ENCODE measurements at regions not wholly inside any gene's neighbourhood (a gene's known extent, or its start where the extent isn't known, plus 50 kb on each side); places are given as distances from the start of the nearest gene placed in this dataset.

GRCh38 chr6:139549561-139550070 lies 175.2 kb upstream of the CITED2 start:
- no peak overlapping the region for H3K27ac ChIP-seq (ENCODE audit: low read depth, low read length)
- H3K23ac ChIP-seq (ENCODE audit: low read length): no peak overlapping the region
- no peaks in the 10 kb centered on the region for H3K79me1 ChIP-seq (ENCODE audit: low read length)
- H3K9ac ChIP-seq (ENCODE audit: low read length): no peak overlapping the region
- no peak overlapping the region for H3K56ac ChIP-seq (ENCODE audit: low read length)
- no peaks in the 10 kb centered on the region for H3K27me3 ChIP-seq (ENCODE audit: insufficient read depth, low read length, poor library complexity)
- no peak overlapping the region for H2BK15ac ChIP-seq (replicated peaks; ENCODE audit: low read depth)
- H3K4me1 ChIP-seq (ENCODE audit: control insufficient read depth, low read depth, low read length): no peaks in the 10 kb centered on the region
- H3K79me2 ChIP-seq (ENCODE audit: control insufficient read depth, insufficient read depth, low read length): no peaks in the 10 kb centered on the region
- H2BK120ac ChIP-seq (ENCODE audit: low read depth, low read length): no peak overlapping the region
- H2AK5ac ChIP-seq (ENCODE audit: low read length): no peak overlapping the region
- no peaks in the 10 kb centered on the region for H3K36me3 ChIP-seq (ENCODE audit: control insufficient read depth, insufficient read depth, low read length)
- H3K4me2 ChIP-seq (ENCODE audit: low read length): no peak overlapping the region
- H3K4ac ChIP-seq (ENCODE audit: low read depth, low read length): no peak overlapping the region
- DNase-seq: no peak
- no peak overlapping the region for H2BK5ac ChIP-seq (ENCODE audit: low read length)
- H4K8ac ChIP-seq (ENCODE audit: low read depth, low read length): no peak overlapping the region
- no peak overlapping the region for H3K4me3 ChIP-seq (ENCODE audit: low read length)
- no peak overlapping the region for H3K18ac ChIP-seq (ENCODE audit: low read length)
- no peak overlapping the region for H4K5ac ChIP-seq (ENCODE audit: low read length)
- no CpG with 5 or more reads among the region's 5 CpGs for WGBS (ENCODE audit: extremely low coverage, insufficient coverage, low lambda C conversion rate)

- H4K8ac ChIP-seq (ENCODE audit: low read depth, low read length): no peak overlapping the region
- H3K18ac ChIP-seq (ENCODE audit: low read length): no peak overlapping the region
- H4K5ac ChIP-seq (ENCODE audit: low read length): no peak overlapping the region
- no peak overlapping the region for H3K23ac ChIP-seq (ENCODE audit: low read length)
- no peak overlapping the region for H3K27ac ChIP-seq (ENCODE audit: low read depth, low read length)
- no peak overlapping the region for H3K9ac ChIP-seq (ENCODE audit: low read length)
- H3K4ac ChIP-seq (ENCODE audit: low read depth, low read length): no peak overlapping the region
- no peak overlapping the region for H3K56ac ChIP-seq (ENCODE audit: low read length)
- no peak overlapping the region for H2BK120ac ChIP-seq (ENCODE audit: low read depth, low read length)
- no peaks in the 10 kb centered on the region for H3K79me2 ChIP-seq (ENCODE audit: control insufficient read depth, insufficient read depth, low read length)
- DNase-seq: no peak
- H3K4me1 ChIP-seq (ENCODE audit: control insufficient read depth, low read depth, low read length): no peaks in the 10 kb centered on the region
- H3K4me3 ChIP-seq (ENCODE audit: low read length): no peak overlapping the region
- H2AK5ac ChIP-seq (ENCODE audit: low read length): no peak overlapping the region
- no peak overlapping the region for H2BK15ac ChIP-seq (replicated peaks; ENCODE audit: low read depth)
- H2BK5ac ChIP-seq (ENCODE audit: low read length): no peak overlapping the region
- no peaks in the 10 kb centered on the region for H3K79me1 ChIP-seq (ENCODE audit: low read length)
- no peaks in the 10 kb centered on the region for H3K36me3 ChIP-seq (ENCODE audit: control insufficient read depth, insufficient read depth, low read length)
- no peaks in the 10 kb centered on the region for H3K27me3 ChIP-seq (ENCODE audit: insufficient read depth, low read length, poor library complexity)
- H3K4me2 ChIP-seq (ENCODE audit: low read length): no peak overlapping the region
These were observed 173.4 kb upstream of the CITED2 start for GRCh38 chr6:139547804-139548203.

- no peak for DNase-seq
- Histone ChIP-seq H3K4ac (ENCODE audit: low read depth, low read length) (no peak overlapping the region), H3K4me1 (ENCODE audit: control insufficient read depth, low read depth, low read length) (no peaks in the 10 kb centered on the region), H3K4me2 (ENCODE audit: low read length) (no peak overlapping the region), H2BK15ac (replicated peaks; ENCODE audit: low read depth) (peak overlapping the region; percentile 36), H3K23ac (ENCODE audit: low read length) (no peak overlapping the region), H4K8ac (ENCODE audit: low read depth, low read length) (no peak overlapping the region), H3K27ac (ENCODE audit: low read depth, low read length) (no peak overlapping the region), H3K56ac (ENCODE audit: low read length) (no peak overlapping the region), H2BK120ac (ENCODE audit: low read depth, low read length) (no peak overlapping the region), H3K79me1 (ENCODE audit: low read length) (no peaks in the 10 kb centered on the region), H3K36me3 (ENCODE audit: control insufficient read depth, insufficient read depth, low read length) (no peaks in the 10 kb centered on the region), H2AK5ac (ENCODE audit: low read length) (no peak overlapping the region), H3K27me3 (ENCODE audit: insufficient read depth, low read length, poor library complexity) (no peaks in the 10 kb centered on the region), H3K18ac (ENCODE audit: low read length) (no peak overlapping the region), H3K9ac (ENCODE audit: low read length) (no peak overlapping the region), H4K5ac (ENCODE audit: low read length) (no peak overlapping the region), H2BK5ac (ENCODE audit: low read length) (no peak overlapping the region), H3K79me2 (ENCODE audit: control insufficient read depth, insufficient read depth, low read length) (no peaks in the 10 kb centered on the region), H3K4me3 (ENCODE audit: low read length) (no peak overlapping the region)
- WGBS (ENCODE audit: extremely low coverage, insufficient coverage, low lambda C conversion rate): no CpG with 5 or more reads among the region's 4 CpGs
These were observed 172.8 kb upstream of the CITED2 start for GRCh38 chr6:139547122-139547776.

GRCh38 chr6:139546106-139546472 lies 171.6 kb upstream of the CITED2 start:
- Histone ChIP-seq H3K27ac (ENCODE audit: low read depth, low read length) (no peak overlapping the region), H3K4me2 (ENCODE audit: low read length) (no peak overlapping the region), H3K4ac (ENCODE audit: low read depth, low read length) (no peak overlapping the region), H3K79me2 (ENCODE audit: control insufficient read depth, insufficient read depth, low read length) (no peaks in the 10 kb centered on the region), H3K56ac (ENCODE audit: low read length) (no peak overlapping the region), H3K4me1 (ENCODE audit: control insufficient read depth, low read depth, low read length) (no peaks in the 10 kb centered on the region), H3K27me3 (ENCODE audit: insufficient read depth, low read length, poor library complexity) (no peaks in the 10 kb centered on the region), H2AK5ac (ENCODE audit: low read length) (no peak overlapping the region), H4K8ac (ENCODE audit: low read depth, low read length) (no peak overlapping the region), H2BK5ac (ENCODE audit: low read length) (no peak overlapping the region), H3K79me1 (ENCODE audit: low read length) (no peaks in the 10 kb centered on the region), H3K18ac (ENCODE audit: low read length) (no peak overlapping the region), H4K5ac (ENCODE audit: low read length) (no peak overlapping the region), H3K23ac (ENCODE audit: low read length) (no peak overlapping the region), H3K9ac (ENCODE audit: low read length) (no peak overlapping the region), H2BK15ac (replicated peaks; ENCODE audit: low read depth) (no peak overlapping the region), H2BK120ac (ENCODE audit: low read depth, low read length) (no peak overlapping the region), H3K36me3 (ENCODE audit: control insufficient read depth, insufficient read depth, low read length) (no peaks in the 10 kb centered on the region), H3K4me3 (ENCODE audit: low read length) (no peak overlapping the region)
- no CpG with 5 or more reads among the region's 2 CpGs for WGBS (ENCODE audit: extremely low coverage, insufficient coverage, low lambda C conversion rate)
- DNase-seq: no peak

- no peaks in the 10 kb centered on the region for H3K4me1 ChIP-seq (ENCODE audit: control insufficient read depth, low read depth, low read length)
- H4K8ac ChIP-seq (ENCODE audit: low read depth, low read length): peak overlapping the region; percentile 76
These were observed 171.0 kb upstream of the CITED2 start for GRCh38 chr6:139545206-139546105.

More at GRCh38 chr6:139545206-139546105, 171.0 kb upstream of the CITED2 start:
- H2BK120ac ChIP-seq (ENCODE audit: low read depth, low read length): no peak overlapping the region
- no peak overlapping the region for H3K56ac ChIP-seq (ENCODE audit: low read length)
- H3K27me3 ChIP-seq (ENCODE audit: insufficient read depth, low read length, poor library complexity): no peaks in the 10 kb centered on the region
- no peak overlapping the region for H3K4me3 ChIP-seq (ENCODE audit: low read length)
- no peak overlapping the region for H3K27ac ChIP-seq (ENCODE audit: low read depth, low read length)
- no peak overlapping the region for H2BK15ac ChIP-seq (replicated peaks; ENCODE audit: low read depth)
- no peak overlapping the region for H3K23ac ChIP-seq (ENCODE audit: low read length)
- no peaks in the 10 kb centered on the region for H3K36me3 ChIP-seq (ENCODE audit: control insufficient read depth, insufficient read depth, low read length)
- no peak overlapping the region for H3K4me2 ChIP-seq (ENCODE audit: low read length)
- H3K79me2 ChIP-seq (ENCODE audit: control insufficient read depth, insufficient read depth, low read length): no peaks in the 10 kb centered on the region
- H3K79me1 ChIP-seq (ENCODE audit: low read length): no peaks in the 10 kb centered on the region
- H3K9ac ChIP-seq (ENCODE audit: low read length): no peak overlapping the region
- no peak overlapping the region for H4K5ac ChIP-seq (ENCODE audit: low read length)
- no peak overlapping the region for H2AK5ac ChIP-seq (ENCODE audit: low read length)
- no peak overlapping the region for H3K4ac ChIP-seq (ENCODE audit: low read depth, low read length)
- DNase-seq: no peak
- H3K18ac ChIP-seq (ENCODE audit: low read length): no peak overlapping the region
- no peak overlapping the region for H2BK5ac ChIP-seq (ENCODE audit: low read length)
- no CpG with 5 or more reads among the region's 6 CpGs for WGBS (ENCODE audit: extremely low coverage, insufficient coverage, low lambda C conversion rate)

All from mesendoderm (in vitro differentiated cells).